ENCODE measurements at regions not wholly inside any gene's neighbourhood (a gene's known extent, or its start where the extent isn't known, plus 50 kb on each side); places are given as distances from the start of the nearest gene placed in this dataset.

DNA sequence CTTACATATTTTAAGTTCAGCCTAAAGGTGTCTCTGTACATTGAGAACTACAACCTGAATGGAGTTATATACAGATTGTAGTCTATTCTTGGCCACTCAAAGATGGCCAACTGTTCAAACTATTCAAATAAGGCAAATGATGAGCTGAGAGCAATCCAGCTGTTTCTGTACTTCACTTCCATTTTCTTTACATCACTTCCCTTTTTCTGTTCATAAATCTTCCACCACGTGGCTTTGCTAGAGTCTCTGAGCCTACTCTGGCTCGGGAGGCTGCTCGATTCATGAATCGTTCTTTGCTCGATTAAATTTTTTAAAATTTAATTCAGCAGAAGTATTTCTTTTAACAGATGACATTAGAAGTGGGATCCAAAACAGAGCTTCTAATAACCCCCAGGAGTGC lies 879.7 kb downstream of the GALC start:
- no peaks in the 10 kb centered on the region for H4K20me1 ChIP-seq (ENCODE audit: insufficient read depth, low read length)
- no peak overlapping the region for H3K4me3 ChIP-seq (replicated peaks in 1 of 3; ENCODE audit: insufficient read depth in 1 of 3, low read depth in 2 of 3, low read length in 3 of 3)
- in situ Hi-C loops (cut with HindIII; ENCODE audit: extremely low pct_ligation_motif_present, low pct_unique_long_range_greater_than_20kb) (no loop called here), intact Hi-C loops (cut with micrococcal nuclease; ENCODE audit: unreplicated experiment) (no loop called here)
- BruUV-seq (replicated peaks): no TSS peak
- H2AFZ ChIP-seq (ENCODE audit: low read length): no peak overlapping the region
- ChIA-PET POLR2A (no interaction called here), CTCF (ENCODE audit: low intra/inter-chr PET ratio, low total read pairs) (no interaction called here)
- no peak overlapping the region for H3K4me2 ChIP-seq (ENCODE audit: low read depth, low read length)
- no peaks in the 10 kb centered on the region for H3K9me3 ChIP-seq (ENCODE audit: low read length)
- under 1% methylated on average over 5 of the region's 5 CpGs for WGBS (ENCODE audit: low lambda C conversion rate)
- ATAC-seq: no peak
- H3K36me3 ChIP-seq (replicated peaks in 1 of 2; ENCODE audit: control insufficient read depth in 1 of 2, insufficient read depth in 2 of 2, low read length in 2 of 2): no peaks in the 10 kb centered on the region
- no peak overlapping the region for H3K9ac ChIP-seq (ENCODE audit: insufficient read depth, low read depth, low read length)
- H3K27ac ChIP-seq (ENCODE audit: extremely low read length, insufficient read depth, low read length): no peak overlapping the region
- H3K27me3 ChIP-seq (ENCODE audit: control insufficient read depth in 1 of 2, insufficient read depth in 2 of 2, low read length in 2 of 2): no peaks in the 10 kb centered on the region
- no peak for DNase-seq (ENCODE audit: low spot score)
- no peaks in the 10 kb centered on the region for H3K4me1 ChIP-seq (ENCODE audit: insufficient read depth, low read length)
- no peaks in the 10 kb centered on the region for H3K79me2 ChIP-seq (ENCODE audit: insufficient read depth, low read length)
- no peak for FAIRE-seq
- no peak for TF ChIP-seq FLYWCH1 (CRISPR knock-in tag; IDR thresholded peaks at IDR 0.05)
- no peak for TF ChIP-seq HNRNPK (IDR thresholded peaks at IDR 0.05; ENCODE audit: low read depth, low read length, poor library complexity, severe bottlenecking)
- TF ChIP-seq HOMEZ (CRISPR knock-in tag; IDR thresholded peaks at IDR 0.05; ENCODE audit: low read depth): no peak
- TF ChIP-seq ZNF619 (CRISPR knock-in tag; IDR thresholded peaks at IDR 0.05): no peak
- no peak for TF ChIP-seq NCOA2 (CRISPR knock-in tag; IDR thresholded peaks at IDR 0.05)
- no peak for TF ChIP-seq SRSF4 (IDR thresholded peaks at IDR 0.05; ENCODE audit: low read depth, low read length, poor library complexity, severe bottlenecking)
- TF ChIP-seq GLI4 (CRISPR knock-in tag; IDR thresholded peaks at IDR 0.05; ENCODE audit: borderline replicate concordance): no peak
- TF ChIP-seq ZSCAN22 (CRISPR knock-in tag; IDR thresholded peaks at IDR 0.05): no peak
- TF ChIP-seq, protein P1, sequence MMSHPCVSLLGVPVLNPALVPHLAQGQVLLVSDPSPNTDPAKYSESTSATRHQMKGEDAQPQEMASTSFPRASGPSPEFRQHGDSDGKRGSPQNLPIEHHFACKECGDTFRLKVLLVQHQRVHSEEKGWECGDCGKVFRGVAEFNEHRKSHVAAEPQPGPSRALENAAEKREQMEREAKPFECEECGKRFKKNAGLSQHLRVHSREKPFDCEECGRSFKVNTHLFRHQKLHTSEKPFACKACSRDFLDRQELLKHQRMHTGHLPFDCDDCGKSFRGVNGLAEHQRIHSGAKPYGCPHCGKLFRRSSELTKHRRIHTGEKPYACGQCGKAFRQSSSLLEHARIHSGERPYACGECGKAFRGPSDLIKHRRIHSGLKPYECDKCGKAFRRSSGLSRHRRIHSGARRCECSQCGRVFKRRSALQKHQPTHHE (CRISPR knock-in tag; IDR thresholded peaks at IDR 0.05; ENCODE audit: borderline replicate concordance): no peak
- no peak for TF ChIP-seq XBP1 (CRISPR knock-in tag; IDR thresholded peaks at IDR 0.05)
- TF ChIP-seq TOE1 (CRISPR knock-in tag; IDR thresholded peaks at IDR 0.05): no peak
- TF ChIP-seq, protein P2, sequence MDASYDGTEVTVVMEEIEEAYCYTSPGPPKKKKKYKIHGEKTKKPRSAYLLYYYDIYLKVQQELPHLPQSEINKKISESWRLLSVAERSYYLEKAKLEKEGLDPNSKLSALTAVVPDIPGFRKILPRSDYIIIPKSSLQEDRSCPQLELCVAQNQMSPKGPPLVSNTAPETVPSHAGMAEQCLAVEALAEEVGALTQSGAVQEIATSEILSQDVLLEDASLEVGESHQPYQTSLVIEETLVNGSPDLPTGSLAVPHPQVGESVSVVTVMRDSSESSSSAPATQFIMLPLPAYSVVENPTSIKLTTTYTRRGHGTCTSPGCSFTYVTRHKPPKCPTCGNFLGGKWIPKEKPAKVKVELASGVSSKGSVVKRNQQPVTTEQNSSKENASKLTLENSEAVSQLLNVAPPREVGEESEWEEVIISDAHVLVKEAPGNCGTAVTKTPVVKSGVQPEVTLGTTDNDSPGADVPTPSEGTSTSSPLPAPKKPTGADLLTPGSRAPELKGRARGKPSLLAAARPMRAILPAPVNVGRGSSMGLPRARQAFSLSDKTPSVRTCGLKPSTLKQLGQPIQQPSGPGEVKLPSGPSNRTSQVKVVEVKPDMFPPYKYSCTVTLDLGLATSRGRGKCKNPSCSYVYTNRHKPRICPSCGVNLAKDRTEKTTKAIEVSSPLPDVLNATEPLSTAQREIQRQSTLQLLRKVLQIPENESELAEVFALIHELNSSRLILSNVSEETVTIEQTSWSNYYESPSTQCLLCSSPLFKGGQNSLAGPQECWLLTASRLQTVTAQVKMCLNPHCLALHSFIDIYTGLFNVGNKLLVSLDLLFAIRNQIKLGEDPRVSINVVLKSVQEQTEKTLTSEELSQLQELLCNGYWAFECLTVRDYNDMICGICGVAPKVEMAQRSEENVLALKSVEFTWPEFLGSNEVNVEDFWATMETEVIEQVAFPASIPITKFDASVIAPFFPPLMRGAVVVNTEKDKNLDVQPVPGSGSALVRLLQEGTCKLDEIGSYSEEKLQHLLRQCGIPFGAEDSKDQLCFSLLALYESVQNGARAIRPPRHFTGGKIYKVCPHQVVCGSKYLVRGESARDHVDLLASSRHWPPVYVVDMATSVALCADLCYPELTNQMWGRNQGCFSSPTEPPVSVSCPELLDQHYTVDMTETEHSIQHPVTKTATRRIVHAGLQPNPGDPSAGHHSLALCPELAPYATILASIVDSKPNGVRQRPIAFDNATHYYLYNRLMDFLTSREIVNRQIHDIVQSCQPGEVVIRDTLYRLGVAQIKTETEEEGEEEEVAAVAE (CRISPR knock-in tag; IDR thresholded peaks at IDR 0.05; ENCODE audit: borderline replicate concordance): no peak
- no peak for TF ChIP-seq MAFF (IDR thresholded peaks at IDR 0.05; ENCODE audit: low read depth, low read length)
